ENCODE measurements at regions not wholly inside any gene's neighbourhood (a gene's known extent, or its start where the extent isn't known, plus 50 kb on each side); places are given as distances from the start of the nearest gene placed in this dataset.

GRCh38 chr2:16243411-16243996, 303.2 kb downstream of the MYCN start:
- Histone ChIP-seq H3K36me3 (no peaks in the 10 kb centered on the region), H3K27ac (no peak overlapping the region), H3K4me1 (no peaks in the 10 kb centered on the region), H3K27me3 (no peaks in the 10 kb centered on the region), H3K9me3 (no peaks in the 10 kb centered on the region), H3K4me3 (no peak overlapping the region)
- TF ChIP-seq EP300 (IDR thresholded peaks at IDR 0.05) (no peak), POLR2AphosphoS5 (IDR thresholded peaks at IDR 0.05) (no peak)
- 93 to 95% methylated on average over 10 of the region's 10 CpGs for WGBS, 2 donors
- intact Hi-C loops (cut with DNase I), result no loop called here
- no peak for DNase-seq

GRCh38 chr2:16242906-16243305, 302.6 kb downstream of the MYCN start:
- H3K36me3 ChIP-seq, result no peaks in the 10 kb centered on the region
- H3K27ac ChIP-seq, result no peak overlapping the region
- no peak overlapping the region for H3K4me3 ChIP-seq
- H3K9me3 ChIP-seq, result no peaks in the 10 kb centered on the region
- no peaks in the 10 kb centered on the region for H3K27me3 ChIP-seq
- no peak for DNase-seq
- no peak for TF ChIP-seq EP300 (IDR thresholded peaks at IDR 0.05)
- TF ChIP-seq CTCF (IDR thresholded peaks at IDR 0.05), result no peak
- no peak for TF ChIP-seq POLR2A (IDR thresholded peaks at IDR 0.05)
- TF ChIP-seq POLR2AphosphoS5 (IDR thresholded peaks at IDR 0.05), result no peak
- intact Hi-C loops (cut with DNase I), result no loop called here
- no peaks in the 10 kb centered on the region for H3K4me1 ChIP-seq

- no peaks in the 10 kb centered on the region for H3K27me3 ChIP-seq
- H3K9me3 ChIP-seq, result no peaks in the 10 kb centered on the region
- no peaks in the 10 kb centered on the region for H3K36me3 ChIP-seq
- 89% methylated on average over 6 of the region's 6 CpGs for WGBS, 2 donors
- no peaks in the 10 kb centered on the region for H3K4me1 ChIP-seq
- TF ChIP-seq POLR2A (IDR thresholded peaks at IDR 0.05), result no peak
- no peak for TF ChIP-seq EP300 (IDR thresholded peaks at IDR 0.05)
- TF ChIP-seq POLR2AphosphoS5 (IDR thresholded peaks at IDR 0.05), result no peak
- TF ChIP-seq CTCF (IDR thresholded peaks at IDR 0.05), result no peak
- H3K27ac ChIP-seq, result no peak overlapping the region
- DNase-seq, result no peak
- intact Hi-C loops (cut with DNase I), result no loop called here
- no peak overlapping the region for H3K4me3 ChIP-seq
These were observed 301.1 kb downstream of the MYCN start for GRCh38 chr2:16241166-16242160.

- no peak overlapping the region for H3K27ac ChIP-seq
- WGBS, 2 donors, result 75 to 78% methylated on average over 3 of the region's 3 CpGs
- intact Hi-C loops (cut with DNase I), result no loop called here
- no peak for TF ChIP-seq EP300 (IDR thresholded peaks at IDR 0.05)
- TF ChIP-seq POLR2AphosphoS5 (IDR thresholded peaks at IDR 0.05), result no peak
- no peaks in the 10 kb centered on the region for H3K9me3 ChIP-seq
- no peaks in the 10 kb centered on the region for H3K4me1 ChIP-seq
- no peaks in the 10 kb centered on the region for H3K36me3 ChIP-seq
- no peak overlapping the region for H3K4me3 ChIP-seq
- DNase-seq, result no peak
- no peaks in the 10 kb centered on the region for H3K27me3 ChIP-seq
These were observed 300.1 kb downstream of the MYCN start for GRCh38 chr2:16240402-16240801.

- DNase-seq, result no peak
- H3K27me3 ChIP-seq, result no peaks in the 10 kb centered on the region
- H3K4me3 ChIP-seq, result no peak overlapping the region
- H3K27ac ChIP-seq, result no peak overlapping the region
- H3K36me3 ChIP-seq, result no peaks in the 10 kb centered on the region
- TF ChIP-seq CTCF (IDR thresholded peaks at IDR 0.05) (no peak), POLR2A (IDR thresholded peaks at IDR 0.05) (no peak), EP300 (IDR thresholded peaks at IDR 0.05) (no peak), POLR2AphosphoS5 (IDR thresholded peaks at IDR 0.05) (no peak)
- no peaks in the 10 kb centered on the region for H3K4me1 ChIP-seq
- WGBS, 2 donors, result 87 to 91% methylated on average over 6 of the region's 6 CpGs
- intact Hi-C loops (cut with DNase I), result no loop called here
- H3K9me3 ChIP-seq, result no peaks in the 10 kb centered on the region
These were observed 299.0 kb downstream of the MYCN start for GRCh38 chr2:16239296-16239850.

Measured in sigmoid colon (tissue), 6 donors.